IMR-90 (cell line): ENCODE measurements at regions not wholly inside any gene's neighbourhood (a gene's known extent, or its start where the extent isn't known, plus 50 kb on each side); places are given as distances from the start of the nearest gene placed in this dataset.

Experiments used
- ATAC-seq: fragments of 200-7000 bp; cut with Tn5 transposase; 2 replicates; pipeline ENCODE4 v1.9.1; 2020; ENCODE audit warnings: low read depth, mild to moderate bottlenecking, moderate library complexity
- BruUV-seq: library from RNA; stranded (reverse); fragments of 400-500 nt; replicated peaks from 2 replicates; lab custom pipeline; 2021; lab: Mats Ljungman, UMichigan
- CTCF ChIA-PET: fragments of 300-600 bp; formaldehyde crosslinking; extraction: SDS; loops from one replicate; lab custom pipeline; 2021; ENCODE audit warnings: antibody characterized with exemption; lab: Yijun Ruan, JAX
- POLR2A ChIA-PET: fragments of 300-600 bp; sonication (Branson Sonifier 250); formaldehyde crosslinking; loops from one replicate; lab custom pipeline; 2022; ENCODE audit warnings: antibody characterized with exemption; ENCODE audit not compliant: unreplicated experiment; lab: Charles Lee
- DNase-seq: peaks from one replicate; pipeline ENCODE4 v3.0.0; 2013
- H2AFZ ChIP-seq: replicated peaks from 2 replicates; pipeline ENCODE3; 2013; ENCODE audit warnings: low read length, mild to moderate bottlenecking; ENCODE audit not compliant: poor library complexity
- H2AK5ac ChIP-seq: 2 replicates; pipeline ENCODE4 v1.6.1; 2013; ENCODE audit warnings: low read depth, low read length, inconsistent platforms
- H2AK9ac ChIP-seq: replicated peaks from 2 replicates; pipeline ENCODE3; 2013; ENCODE audit warnings: mild to moderate bottlenecking, low read depth, low read length, moderate library complexity; ENCODE audit not compliant: poor library complexity
- H2BK120ac ChIP-seq: 2 replicates; pipeline ENCODE4 v1.6.1; 2013; ENCODE audit warnings: low read depth, low read length, inconsistent platforms
- H2BK15ac ChIP-seq: 3 replicates; pipeline ENCODE4 v1.6.1; 2013; ENCODE audit warnings: low read depth, low read length, inconsistent platforms
- H2BK20ac ChIP-seq: 2 replicates; pipeline ENCODE4 v1.6.1; 2013; ENCODE audit warnings: low read depth, mild to moderate bottlenecking, inconsistent platforms, low read length, moderate library complexity
- H2BK5ac ChIP-seq: 2 replicates; pipeline ENCODE4 v1.6.1; 2013; ENCODE audit warnings: mild to moderate bottlenecking, low read depth, low read length, inconsistent platforms; ENCODE audit not compliant: poor library complexity, severe bottlenecking
- H3K14ac ChIP-seq: replicated peaks from 2 replicates; pipeline ENCODE4 v1.6.1; 2013; ENCODE audit warnings: low read depth, low read length, inconsistent platforms
- H3K18ac ChIP-seq: 2 replicates; pipeline ENCODE4 v1.6.1; 2013; ENCODE audit warnings: low read depth, low read length, control low read depth
- H3K23ac ChIP-seq: 2 replicates; pipeline ENCODE4 v1.6.1; 2013; ENCODE audit warnings: low read depth, low read length, inconsistent platforms
- H3K27ac ChIP-seq: 2 replicates; pipeline ENCODE4 v1.5.1; 2013; ENCODE audit warnings: mild to moderate bottlenecking, control low read depth, low read length; ENCODE audit not compliant: insufficient read depth
- H3K27me3 ChIP-seq: 2 replicates; pipeline ENCODE4 v1.6.1; 2013; ENCODE audit warnings: low read length; ENCODE audit not compliant: control insufficient read depth, insufficient read depth
- H3K36me3 ChIP-seq: 2 replicates; pipeline ENCODE4 v1.6.1; 2013; ENCODE audit warnings: low read length, mixed read lengths; ENCODE audit not compliant: control insufficient read depth, insufficient read depth
- H3K4ac ChIP-seq: 2 replicates; pipeline ENCODE4 v1.6.1; 2013; ENCODE audit warnings: low read depth, low read length, inconsistent platforms
- H3K4me1 ChIP-seq: 2 replicates; pipeline ENCODE4 v1.6.1; 2013; ENCODE audit warnings: low read length, mixed read lengths; ENCODE audit not compliant: control insufficient read depth, insufficient read depth
- H3K4me2 ChIP-seq: 2 replicates; pipeline ENCODE4 v1.6.1; 2013; ENCODE audit warnings: low read depth, mild to moderate bottlenecking, control low read depth, low read length, moderate library complexity
- H3K4me3 ChIP-seq: 2 replicates; pipeline ENCODE4 v1.5.1; 2013; ENCODE audit warnings: low read depth, mild to moderate bottlenecking, control low read depth, low read length, moderate library complexity; ENCODE audit not compliant: insufficient read depth
- H3K56ac ChIP-seq: 2 replicates; pipeline ENCODE4 v1.6.1; 2013; ENCODE audit warnings: low read length, inconsistent platforms; ENCODE audit not compliant: insufficient read depth; ENCODE audit errors: extremely low read depth
- H3K79me1 ChIP-seq, 2 experiments: 2 replicates each; pipeline ENCODE4 v1.6.1; 2013; ENCODE audit warnings: low read length in 2 of 2, inconsistent platforms in 1 of 2, low read depth in 1 of 2
- H3K9ac ChIP-seq: 2 replicates; pipeline ENCODE4 v1.6.1; 2013; ENCODE audit warnings: low read depth, low read length, control low read depth
- H3K9me1 ChIP-seq: 2 replicates; pipeline ENCODE4 v1.6.1; 2013; ENCODE audit warnings: low read length, inconsistent platforms; ENCODE audit not compliant: insufficient read depth
- H3K9me3 ChIP-seq: 2 replicates; pipeline ENCODE4 v1.6.1; 2013; ENCODE audit warnings: low read length; ENCODE audit not compliant: control insufficient read depth, insufficient read depth
- H4K20me1 ChIP-seq: 2 replicates; pipeline ENCODE4 v1.6.1; 2013; ENCODE audit warnings: low read length, inconsistent platforms; ENCODE audit not compliant: insufficient read depth
- H4K5ac ChIP-seq: 2 replicates; pipeline ENCODE4 v1.6.1; 2013; ENCODE audit warnings: mild to moderate bottlenecking, low read depth, low read length, control low read depth
- H4K8ac ChIP-seq, 2 experiments: 2 replicates each; pipeline ENCODE4 v1.6.1; 2013; ENCODE audit warnings: low read depth in 2 of 2, low read length in 2 of 2, control low read depth in 1 of 2, inconsistent platforms in 1 of 2
- H4K91ac ChIP-seq: 2 replicates; pipeline ENCODE4 v1.6.1; 2013; ENCODE audit warnings: low read depth, low read length, inconsistent platforms; ENCODE audit not compliant: insufficient read depth
- BHLHE40 ChIP-seq: fragments of 150-350 bp; IDR thresholded peaks from 2 replicates; pipeline ENCODE4 v1.6.1; 2016; ENCODE audit warnings: mild to moderate bottlenecking, low read depth, low read length
- CEBPB ChIP-seq: IDR thresholded peaks from 2 replicates; pipeline ENCODE4 v1.6.1; 2012; ENCODE audit warnings: low read depth, low read length, improper control_type of control experiment
- ELK1 ChIP-seq: fragments of 150-350 bp; IDR thresholded peaks from 2 replicates; pipeline ENCODE4 v1.6.1; 2016; ENCODE audit warnings: low read depth, mild to moderate bottlenecking, low read length, moderate library complexity, borderline replicate concordance
- MAFK ChIP-seq: IDR thresholded peaks from 2 replicates; pipeline ENCODE4 v1.6.1; 2012; ENCODE audit warnings: low read depth, low read length, improper control_type of control experiment
- MAZ ChIP-seq: IDR thresholded peaks from 2 replicates; pipeline ENCODE4 v1.6.1; 2012; ENCODE audit warnings: low read depth, mild to moderate bottlenecking, low read length, improper control_type of control experiment, moderate library complexity, borderline replicate concordance
- NFE2L2 ChIP-seq: fragments of 150-350 bp; IDR thresholded peaks from 2 replicates; pipeline ENCODE4 v1.6.1; 2016; ENCODE audit warnings: low read depth, mild to moderate bottlenecking, low read length
- POLR2A ChIP-seq: IDR thresholded peaks from 2 replicates; pipeline ENCODE4 v1.6.1; 2012; ENCODE audit warnings: mild to moderate bottlenecking, low read depth, low read length
- SMC3 ChIP-seq: fragments of 150-350 bp; IDR thresholded peaks from 2 replicates; pipeline ENCODE4 v1.6.1; 2016; ENCODE audit warnings: low read depth, mild to moderate bottlenecking, antibody characterized with exemption, low read length, moderate library complexity
- WGBS, 2 experiments: methylation state at CpG; one replicate each; pipeline versions ENCODE4 v1.1.5 to v1.1.7; 2013; ENCODE audit warnings: missing lambda C conversion rate in 2 of 2; ENCODE audit not compliant: insufficient read length in 1 of 2; ENCODE audit errors: extremely low coverage in 2 of 2; 5-methylcytosine and 5-hydroxymethylcytosine counted together
- dilution Hi-C: fragments of 300-500 bp; cut with HindIII; formaldehyde crosslinking; loops from one replicate; pipeline ENCODE4 v1.14.3; 2018; ENCODE audit warnings: low sequenced_read_pairs; ENCODE audit not compliant: unreplicated experiment
- in situ Hi-C: fragments of 300-500 bp; cut with MboI; formaldehyde crosslinking; loops from 3 replicates; pipeline ENCODE4 v1.14.3; 2019; ENCODE audit warnings: low sequenced_read_pairs, inconsistent platforms, mixed read lengths
- intact Hi-C: fragments of 100-400 bp; cut with micrococcal nuclease; formaldehyde crosslinking; loops from 2 replicates; pipeline ENCODE4 v1.10.0; 2022
- TF ChIP-seq, protein P1 (sequence below): fragments of 150-350 bp; IDR thresholded peaks from 2 replicates; pipeline ENCODE4 v1.6.1; 2017; ENCODE audit warnings: mild to moderate bottlenecking, antibody characterized with exemption, low read length, low read depth

DNA sequence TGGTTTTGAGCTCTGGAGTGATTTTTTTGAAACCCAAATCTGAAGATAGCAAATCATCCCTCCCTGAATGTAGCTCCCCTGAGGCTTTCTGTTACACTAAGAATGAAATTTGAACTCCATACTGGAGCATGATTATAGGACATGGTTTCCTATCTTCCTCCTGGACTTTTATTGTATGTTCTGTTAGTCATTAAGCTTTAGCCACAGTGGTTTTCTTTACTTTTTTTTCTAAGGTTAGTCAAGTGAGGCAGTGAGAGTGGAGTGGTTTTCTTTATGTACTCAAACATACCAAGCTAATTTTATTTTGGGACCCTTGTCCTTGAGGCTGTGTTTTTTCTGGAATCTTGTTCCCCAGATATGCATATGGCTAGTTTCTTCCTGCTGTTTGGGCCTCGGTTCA, 55.2 kb upstream of the FRMD4B start:
- Histone ChIP-seq H3K27ac (no peak overlapping the region), H3K36me3 (no peaks in the 10 kb centered on the region), H3K23ac (no peak overlapping the region), H3K14ac (no peak overlapping the region), H2AFZ (no peak overlapping the region), H3K27me3 (no peaks in the 10 kb centered on the region), H3K56ac (no peak overlapping the region), H3K4me1 (peaks cover 6% of the 10 kb centered on the region; the same call in 1 of the 2 replicates), H3K4me2 (no peak overlapping the region), H3K4ac (no peak overlapping the region), H2BK5ac (no peak overlapping the region), H3K9ac (no peak overlapping the region), H2AK5ac (no peak overlapping the region), H4K8ac (no peak overlapping the region), H3K9me1 (no peaks in the 10 kb centered on the region), H3K79me1 (no peaks in the 10 kb centered on the region), H2AK9ac (no peak overlapping the region), H3K4me3 (no peak overlapping the region), H2BK120ac (no peak overlapping the region), H3K18ac (no peak overlapping the region), H4K5ac (no peak overlapping the region), H3K9me3 (no peaks in the 10 kb centered on the region), H4K91ac (no peak overlapping the region), H2BK20ac (no peak overlapping the region), H4K20me1 (no peaks in the 10 kb centered on the region), H2BK15ac (no peak overlapping the region)
- 80% methylated on average over 1 of the region's 1 CpG; no CpG with 5 or more reads in 1 of the 2 experiments for WGBS, 2 experiments
- ATAC-seq (no peak), DNase-seq (no peak)
- ChIA-PET POLR2A (no interaction called here), CTCF (interaction anchor here (0.6 to 1.4 kb wide), 4 partner anchors 31 to 309 kb away, joined by 3 to 5 read pairs (median 3); no protein-coding TSS in a partner anchor)
- dilution Hi-C loops, result no loop called here
- TF ChIP-seq, protein P1, sequence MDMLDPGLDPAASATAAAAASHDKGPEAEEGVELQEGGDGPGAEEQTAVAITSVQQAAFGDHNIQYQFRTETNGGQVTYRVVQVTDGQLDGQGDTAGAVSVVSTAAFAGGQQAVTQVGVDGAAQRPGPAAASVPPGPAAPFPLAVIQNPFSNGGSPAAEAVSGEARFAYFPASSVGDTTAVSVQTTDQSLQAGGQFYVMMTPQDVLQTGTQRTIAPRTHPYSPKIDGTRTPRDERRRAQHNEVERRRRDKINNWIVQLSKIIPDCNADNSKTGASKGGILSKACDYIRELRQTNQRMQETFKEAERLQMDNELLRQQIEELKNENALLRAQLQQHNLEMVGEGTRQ, result no peak
- no peak for TF ChIP-seq NFE2L2
- no peak for TF ChIP-seq ELK1
- no peak for TF ChIP-seq MAFK
- no peak for TF ChIP-seq POLR2A
- no peak for TF ChIP-seq SMC3
- TF ChIP-seq MAZ, result no peak
- no peak for TF ChIP-seq BHLHE40
- TF ChIP-seq CEBPB, result no peak
- in situ Hi-C loops, result loop anchor here (10.0 kb wide), 2 partner anchors 276 to 514 kb away; no protein-coding TSS in a partner anchor
- intact Hi-C loops, result loop anchor here (5.0 to 10.0 kb wide), 2 partner anchors 351 to 514 kb away; no protein-coding TSS in a partner anchor
- BruUV-seq, result no TSS peak
